NCI-H2227 (cell line): ENCODE measurements at regions not wholly inside any gene's neighbourhood (a gene's known extent, or its start where the extent isn't known, plus 50 kb on each side); places are given as distances from the start of the nearest gene placed in this dataset.
A peak's percentile ranks its signal among the peaks of the same experiment; 100 is the strongest.

ENCODE experiments used
- DNase-seq: peaks from one replicate; lab custom pipeline; 2025; ENCODE audit not compliant: unreplicated experiment; lab: John Stamatoyannopoulos, UW

- DNase-seq: no peak
These were observed 73.2 kb upstream of the PDK4 start for GRCh38 chr7:95669513-95669912.

DNA sequence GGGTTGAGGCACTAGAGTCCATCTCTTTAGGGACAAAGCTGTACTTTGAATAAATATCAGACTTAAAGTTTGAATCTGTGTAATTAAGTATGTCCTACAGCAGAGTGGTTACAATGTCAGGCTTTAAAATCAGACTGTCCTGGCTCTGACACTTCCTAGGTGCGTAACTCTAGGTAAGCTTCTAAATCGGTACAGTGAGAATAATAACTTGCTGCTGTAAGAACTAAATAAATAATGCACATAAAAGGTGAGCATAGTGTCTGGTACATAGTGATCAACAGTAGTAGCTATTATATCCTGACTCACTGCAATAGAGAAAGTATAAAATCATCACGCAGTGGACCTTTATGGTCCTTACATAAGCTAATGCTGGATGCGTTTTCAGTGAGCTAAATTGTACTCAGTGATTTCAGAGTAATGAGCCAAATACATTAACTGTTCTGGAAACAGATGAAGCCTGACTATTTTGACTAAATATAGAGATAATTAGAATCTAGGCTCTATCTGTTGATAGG is 72.2 kb upstream of the PDK4 start:
- DNase-seq: no peak

GRCh38 chr7:95662987-95663386 is 66.7 kb upstream of the PDK4 start:
- no peak for DNase-seq

GRCh38 chr7:95660023-95660434 is 63.7 kb upstream of the PDK4 start:
- DNase-seq: no peak

DNA sequence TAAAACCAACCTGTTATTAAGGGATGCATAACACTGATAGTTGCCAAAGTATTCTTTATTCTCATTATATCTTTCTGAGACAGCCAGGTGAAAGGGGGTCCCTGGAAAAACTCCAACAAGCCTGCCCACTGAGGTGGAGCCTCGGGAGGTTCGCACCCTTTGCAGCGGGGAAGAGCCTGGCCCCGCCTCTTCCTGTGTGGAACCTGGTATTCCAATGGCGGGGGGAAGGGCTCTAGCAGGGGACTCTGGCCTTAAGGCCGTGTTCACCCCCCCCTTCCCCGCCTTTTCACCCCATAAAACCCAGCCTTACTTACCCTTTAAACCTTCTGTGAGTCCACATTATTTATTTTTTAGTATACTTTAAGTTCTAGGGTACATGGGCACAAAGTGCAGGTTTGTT is 62.4 kb upstream of the PDK4 start:
- DNase-seq: peak; percentile 32

DNA sequence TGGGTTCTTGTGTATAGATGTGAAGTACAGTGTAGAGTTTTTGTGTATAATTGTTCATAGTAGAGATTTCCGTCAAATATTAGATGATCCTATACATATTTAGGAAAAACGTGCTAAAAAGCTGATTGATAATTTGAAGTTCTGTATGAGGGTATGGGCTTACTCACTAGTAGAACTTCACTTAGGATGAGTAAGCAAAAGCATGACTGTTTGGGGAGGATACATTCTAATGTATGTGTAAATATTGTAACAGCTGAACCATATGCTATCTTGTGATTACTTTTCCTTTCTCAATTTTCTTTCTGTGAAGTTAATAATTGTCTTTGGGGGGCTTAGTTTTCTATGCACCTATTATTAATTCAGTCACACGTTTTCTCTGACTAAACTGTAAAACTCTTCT is 53.2 kb upstream of the PDK4 start:
- DNase-seq: no peak

DNA sequence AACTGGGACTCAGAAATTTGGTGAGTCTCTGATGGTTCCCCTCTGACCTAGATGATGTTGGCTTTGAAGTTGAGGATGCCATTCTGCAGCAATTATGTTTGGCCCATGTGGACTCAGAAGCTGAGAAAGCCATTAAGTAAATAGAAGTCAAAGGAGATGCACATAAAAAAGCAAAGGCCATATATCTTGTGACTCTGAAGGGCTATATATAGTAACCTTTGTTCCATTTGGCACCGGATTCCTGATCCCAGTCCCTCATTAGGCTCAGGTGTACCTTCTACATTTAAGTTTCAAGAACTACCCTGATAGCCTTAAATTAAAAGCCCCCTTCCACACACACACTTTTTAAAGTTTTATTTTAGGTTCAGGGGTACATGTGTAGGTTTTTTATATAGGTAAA is 50.0 kb upstream of the PDK4 start:
- no peak for DNase-seq
